H1 (cell line): ENCODE measurements at regions not wholly inside any gene's neighbourhood (a gene's known extent, or its start where the extent isn't known, plus 50 kb on each side); places are given as distances from the start of the nearest gene placed in this dataset.

Source experiments
- CTCF ChIA-PET: fragments of 300-600 bp; sonication (Branson Sonifier 250); formaldehyde crosslinking; loops from one replicate; lab custom pipeline; 2021; ENCODE audit not compliant: partially characterized antibody; lab: Charles Lee
- POLR2A ChIA-PET: fragments of 300-600 bp; sonication (Branson Sonifier 250); formaldehyde crosslinking; loops from one replicate; lab custom pipeline; 2021; ENCODE audit warnings: inconsistent platforms; ENCODE audit not compliant: partially characterized antibody; lab: Charles Lee
- DNase-seq, 2 experiments: peaks; one replicate each; pipeline versions ENCODE4 v3.0.0 to v3.0.0-alpha.2; 2010 to 2022; ENCODE audit warnings: low spot score in 2 of 2, low read depth in 1 of 2, mixed read lengths in 1 of 2
- FAIRE-seq: peaks from 2 replicates; lab custom pipeline; 2011; peaks lifted over from hg19 to GRCh38; lab: Jason Lieb, UNC
- H2AFZ ChIP-seq: 2 replicates; pipeline ENCODE4 v1.8.1; 2012; ENCODE audit warnings: low read length, inconsistent platforms
- H2AK5ac ChIP-seq: 2 replicates; pipeline ENCODE4 v1.6.1; 2013; ENCODE audit warnings: low read depth, low read length
- H2BK120ac ChIP-seq: replicated peaks from 2 replicates; pipeline ENCODE3; 2013; ENCODE audit warnings: low read depth, low read length, inconsistent platforms
- H2BK12ac ChIP-seq: 2 replicates; pipeline ENCODE4 v1.6.1; 2013; ENCODE audit warnings: low read depth, low read length
- H2BK15ac ChIP-seq: 2 replicates; pipeline ENCODE4 v1.6.1; 2013; ENCODE audit warnings: low read length
- H2BK20ac ChIP-seq: 2 replicates; pipeline ENCODE4 v1.6.1; 2013; ENCODE audit warnings: low read length
- H2BK5ac ChIP-seq: 2 replicates; pipeline ENCODE4 v1.6.1; 2013; ENCODE audit warnings: low read depth, low read length
- H3K14ac ChIP-seq: 2 replicates; pipeline ENCODE4 v1.6.1; 2013; ENCODE audit warnings: inconsistent platforms; ENCODE audit not compliant: insufficient read length
- H3K18ac ChIP-seq: 2 replicates; pipeline ENCODE4 v1.6.1; 2013; ENCODE audit warnings: low read length; ENCODE audit errors: extremely low read depth
- H3K23ac ChIP-seq: 2 replicates; pipeline ENCODE4 v1.6.1; 2013; ENCODE audit warnings: inconsistent platforms; ENCODE audit not compliant: insufficient read length
- H3K23me2 ChIP-seq: 2 replicates; pipeline ENCODE4 v1.6.1; 2013; ENCODE audit warnings: low read depth, low read length
- H3K27ac ChIP-seq: 2 replicates; pipeline ENCODE4 v1.6.1; 2011; ENCODE audit warnings: low read depth, low read length, inconsistent platforms
- H3K27me3 ChIP-seq, 4 experiments: replicated peaks in 1 of 4; 1 replicate in 1 of 4; 2 replicates in 3 of 4; pipeline versions ENCODE4 v1.6.1 to v1.8.1; 2011 to 2013; ENCODE audit warnings: low read length in 3 of 4, mild to moderate bottlenecking in 3 of 4, inconsistent platforms in 2 of 4, mixed read lengths in 2 of 4, moderate library complexity in 1 of 4; ENCODE audit not compliant: control insufficient read depth in 3 of 4, insufficient read depth in 3 of 4; ENCODE audit errors: extremely low read depth in 1 of 4
- H3K36me3 ChIP-seq, 4 experiments: 2 replicates each; pipeline versions ENCODE4 v1.6.1 to v1.8.1; 2011 to 2013; ENCODE audit warnings: mild to moderate bottlenecking in 4 of 4, low read length in 3 of 4, moderate library complexity in 2 of 4, control low read depth in 1 of 4, inconsistent platforms in 1 of 4; ENCODE audit not compliant: insufficient read depth in 4 of 4, control insufficient read depth in 2 of 4
- H3K4ac ChIP-seq: replicated peaks from 2 replicates; pipeline ENCODE3; 2013; ENCODE audit warnings: low read length, low read depth, mixed read lengths, inconsistent platforms; ENCODE audit not compliant: insufficient read length
- H3K4me1 ChIP-seq, 4 experiments: replicated peaks in 1 of 4; 1 replicate in 1 of 4; 2 replicates in 3 of 4; pipeline versions ENCODE4 v1.6.1 to v1.8.1; 2011 to 2013; ENCODE audit warnings: low read length in 3 of 4, inconsistent platforms in 2 of 4, mixed read lengths in 1 of 4; ENCODE audit not compliant: insufficient read depth in 4 of 4, control insufficient read depth in 3 of 4
- H3K4me2 ChIP-seq, 2 experiments: 2 replicates each; pipeline versions ENCODE4 v1.6.1 to v1.8.1; 2011 to 2013; ENCODE audit warnings: low read depth in 2 of 2, low read length in 2 of 2, control low read depth in 1 of 2, inconsistent platforms in 1 of 2, mild to moderate bottlenecking in 1 of 2; ENCODE audit not compliant: insufficient read depth in 1 of 2
- H3K4me3 ChIP-seq, 4 experiments: fragments of 200-600, 300-600 bp in 1 of 4; sonication (generic), shearing (Covaris generic), sonication (Bioruptor Twin) in 1 of 4; 2 replicates each; pipeline versions ENCODE4 v1.5.1 to v1.8.1; 2011 to 2016; ENCODE audit warnings: low read length in 4 of 4, low read depth in 3 of 4, control low read depth in 2 of 4, inconsistent platforms in 2 of 4, mild to moderate bottlenecking in 2 of 4, mixed read lengths in 1 of 4, moderate library complexity in 1 of 4; ENCODE audit not compliant: insufficient read depth in 2 of 4; ENCODE audit errors: extremely low read depth in 1 of 4
- H3K56ac ChIP-seq: replicated peaks from 2 replicates; pipeline ENCODE3; 2013; ENCODE audit warnings: low read depth, mild to moderate bottlenecking, mixed read lengths, low read length, inconsistent platforms; ENCODE audit not compliant: insufficient read length
- H3K79me1 ChIP-seq: 2 replicates; pipeline ENCODE4 v1.6.1; 2013; ENCODE audit warnings: low read depth, low read length, control low read depth
- H3K79me2 ChIP-seq, 2 experiments: 2 replicates each; pipeline versions ENCODE4 v1.6.1 to v1.8.1; 2012 to 2013; ENCODE audit warnings: low read length in 2 of 2, mild to moderate bottlenecking in 2 of 2, inconsistent platforms in 1 of 2; ENCODE audit not compliant: insufficient read depth in 2 of 2, control insufficient read depth in 1 of 2
- H3K9ac ChIP-seq, 4 experiments: replicated peaks in 1 of 4; 1 replicate in 1 of 4; 2 replicates in 3 of 4; pipeline versions ENCODE4 v1.6.1 to v1.8.1; 2011 to 2013; ENCODE audit warnings: low read depth in 3 of 4, low read length in 3 of 4, control low read depth in 2 of 4, mild to moderate bottlenecking in 2 of 4, moderate library complexity in 2 of 4, inconsistent platforms in 1 of 4; ENCODE audit errors: extremely low read depth in 1 of 4
- H3K9me3 ChIP-seq, 2 experiments: 2 replicates each; pipeline versions ENCODE4 v1.6.1 to v1.8.1; 2012 to 2013; ENCODE audit warnings: mild to moderate bottlenecking in 2 of 2, moderate library complexity in 2 of 2, control low read depth in 1 of 2, inconsistent platforms in 1 of 2, low read depth in 1 of 2, low read length in 1 of 2, mixed read lengths in 1 of 2; ENCODE audit not compliant: insufficient read depth in 2 of 2
- H4K20me1 ChIP-seq, 2 experiments: replicated peaks in 1 of 2; 2 replicates each; pipeline versions ENCODE3 to v1.8.1; 2011 to 2013; ENCODE audit warnings: inconsistent platforms in 2 of 2, low read length in 2 of 2, mild to moderate bottlenecking in 1 of 2; ENCODE audit not compliant: insufficient read depth in 2 of 2, control insufficient read depth in 1 of 2
- H4K5ac ChIP-seq: 2 replicates; pipeline ENCODE4 v1.6.1; 2013; ENCODE audit warnings: low read length, low read depth, mixed read lengths, inconsistent platforms; ENCODE audit not compliant: insufficient read length
- H4K8ac ChIP-seq: 2 replicates; pipeline ENCODE4 v1.8.0; 2013; ENCODE audit warnings: mild to moderate bottlenecking, moderate library complexity, low read length, inconsistent platforms; ENCODE audit not compliant: insufficient read depth; ENCODE audit errors: extremely low read depth
- H4K91ac ChIP-seq: replicated peaks from 2 replicates; pipeline ENCODE3; 2013; ENCODE audit warnings: low read length, mixed read lengths, inconsistent platforms; ENCODE audit not compliant: insufficient read length
- ASH2L ChIP-seq: fragments of 200-600, 300-600 bp; sonication (generic); IDR thresholded peaks from one replicate; pipeline ENCODE4 v1.7.1; 2017; ENCODE audit warnings: low read length
- BACH1 ChIP-seq: IDR thresholded peaks from 2 replicates; pipeline ENCODE4 v1.6.1; 2012; ENCODE audit warnings: low read length, improper control_type of control experiment
- CHD1 ChIP-seq: IDR thresholded peaks from 2 replicates; pipeline ENCODE4 v1.6.1; 2012; ENCODE audit warnings: low read depth, low read length, improper control_type of control experiment
- CHD2 ChIP-seq: IDR thresholded peaks from 2 replicates; pipeline ENCODE4 v1.6.1; 2012; ENCODE audit warnings: low read length, improper control_type of control experiment
- CREB1 ChIP-seq: IDR thresholded peaks from 2 replicates; pipeline ENCODE4 v1.6.1; 2012; ENCODE audit warnings: inconsistent platforms
- GTF2F1 ChIP-seq: IDR thresholded peaks from 2 replicates; pipeline ENCODE4 v1.6.1; 2012; ENCODE audit warnings: low read depth, low read length, improper control_type of control experiment, borderline replicate concordance
- JUND ChIP-seq: IDR thresholded peaks from 2 replicates; pipeline ENCODE4 v1.6.1; 2011; ENCODE audit warnings: mild to moderate bottlenecking, improper control_type of control experiment, low read length
- KDM1A ChIP-seq: fragments of 200-600, 300-600 bp; sonication (generic); IDR thresholded peaks from 2 replicates; pipeline ENCODE4 v1.7.1; 2016; ENCODE audit warnings: mild to moderate bottlenecking, low read length, borderline replicate concordance
- NRF1 ChIP-seq: IDR thresholded peaks from 2 replicates; pipeline ENCODE4 v1.6.1; 2011; ENCODE audit warnings: mild to moderate bottlenecking, low read depth, low read length, improper control_type of control experiment
- POLR2A ChIP-seq, 2 experiments: IDR thresholded peaks; 1 replicate in 1 of 2; 2 replicates in 1 of 2; pipeline ENCODE4 v1.6.1; 2011; ENCODE audit warnings: low read depth in 2 of 2, low read length in 2 of 2, mild to moderate bottlenecking in 2 of 2; ENCODE audit errors: control extremely low read depth in 1 of 2
- RAD21 ChIP-seq, 2 experiments: IDR thresholded peaks in 1 of 2; conservative IDR thresholded peaks in 1 of 2; 2 replicates each; pipeline ENCODE4 v1.6.1; 2011; ENCODE audit warnings: low read depth in 2 of 2, low read length in 2 of 2, improper control_type of control experiment in 1 of 2, inconsistent platforms in 1 of 2, mild to moderate bottlenecking in 1 of 2, moderate library complexity in 1 of 2
- RBBP5 ChIP-seq: IDR thresholded peaks from 2 replicates; pipeline ENCODE4 v1.7.1; 2012; ENCODE audit warnings: low read depth, mild to moderate bottlenecking, inconsistent platforms, low read length, moderate library complexity, borderline replicate concordance
- RFX5 ChIP-seq: IDR thresholded peaks from 2 replicates; pipeline ENCODE4 v1.6.1; 2011; ENCODE audit warnings: low read depth, low read length, improper control_type of control experiment, borderline replicate concordance
- RNF2 ChIP-seq: fragments of 200-900, 300-1000 bp; sonication (generic); IDR thresholded peaks from 2 replicates; pipeline ENCODE4 v1.7.1; 2016; ENCODE audit warnings: borderline replicate concordance, low read depth, mild to moderate bottlenecking, antibody characterized with exemption, low read length; ENCODE audit not compliant: poor library complexity, severe bottlenecking; ENCODE audit errors: missing control alignments
- WGBS, 2 experiments: shearing (Covaris generic) in 1 of 2; methylation state at CpG; one replicate each; pipeline versions ENCODE4 v1.1.6 to v1.1.7; 2013 to 2015; ENCODE audit warnings: low lambda C conversion rate in 2 of 2, mixed read lengths in 2 of 2, inconsistent platforms in 1 of 2, low coverage in 1 of 2, missing lambda C conversion rate in 1 of 2; ENCODE audit not compliant: insufficient replicate concordance in 2 of 2, insufficient coverage in 1 of 2, insufficient read length in 1 of 2; ENCODE audit errors: extremely low coverage in 1 of 2, missing lambda C conversion rate in 1 of 2; 5-methylcytosine and 5-hydroxymethylcytosine counted together
- TF ChIP-seq, protein P1 (sequence below): IDR thresholded peaks from 2 replicates; pipeline ENCODE4 v1.6.1; 2012; ENCODE audit warnings: inconsistent platforms

DNA sequence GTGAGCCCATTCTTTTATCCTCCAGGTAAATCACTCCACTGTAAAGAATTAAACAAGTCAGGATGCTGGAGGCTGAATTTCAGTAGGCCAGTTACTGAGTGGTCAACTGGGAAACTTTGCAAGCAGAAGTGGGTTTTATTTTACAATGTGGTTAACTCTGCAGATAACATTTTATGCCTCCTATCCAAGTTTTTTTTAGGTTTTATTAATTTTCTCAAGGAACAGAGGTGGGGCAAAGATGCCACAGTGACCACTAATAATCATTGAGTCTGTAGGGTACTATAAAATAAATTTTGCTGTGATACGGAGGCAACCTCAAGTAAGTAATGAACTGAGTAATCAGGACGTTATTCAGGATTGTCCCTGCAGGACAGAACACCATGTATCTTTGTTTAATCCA is 599.9 kb downstream of the METTL15 start:
- FAIRE-seq (no peak), DNase-seq (no peak)
- POLR2A ChIA-PET, result no interaction called here
- H3K23ac ChIP-seq, result no peak overlapping the region
- H4K20me1 ChIP-seq, result no peaks in the 10 kb centered on the region
- H3K4me2 ChIP-seq, result no peak overlapping the region
- no peaks in the 10 kb centered on the region for H3K4me1 ChIP-seq
- H3K27ac ChIP-seq, result no peak overlapping the region
- no peak overlapping the region for H2AFZ ChIP-seq
- H3K27me3 ChIP-seq, result no peaks in the 10 kb centered on the region
- no peaks in the 10 kb centered on the region for H3K23me2 ChIP-seq
- H4K8ac ChIP-seq, result no peak overlapping the region
- H3K18ac ChIP-seq, result no peak overlapping the region
- H3K79me1 ChIP-seq, result no peaks in the 10 kb centered on the region
- no peaks in the 10 kb centered on the region for H3K9me3 ChIP-seq
- no peak overlapping the region for H2BK20ac ChIP-seq
- H4K5ac ChIP-seq, result no peak overlapping the region
- 83% methylated on average over 2 of the region's 2 CpGs; no CpG with 5 or more reads in 1 of the 2 experiments for WGBS, 2 experiments
- no peak overlapping the region for H2AK5ac ChIP-seq
- no peak overlapping the region for H3K4me3 ChIP-seq
- no peak overlapping the region for H2BK5ac ChIP-seq
- H4K91ac ChIP-seq, result no peak overlapping the region
- no peak overlapping the region for H3K9ac ChIP-seq
- CTCF ChIA-PET, result interaction anchor here (1.0 kb wide), 1 partner anchor 10 kb away, joined by 3 read pairs; no protein-coding TSS in a partner anchor
- no peak overlapping the region for H2BK15ac ChIP-seq
- no peaks in the 10 kb centered on the region for H3K79me2 ChIP-seq
- H3K14ac ChIP-seq, result no peak overlapping the region
- no peak overlapping the region for H3K4ac ChIP-seq
- H3K56ac ChIP-seq, result no peak overlapping the region
- H2BK12ac ChIP-seq, result no peak overlapping the region
- H2BK120ac ChIP-seq, result no peak overlapping the region
- H3K36me3 ChIP-seq, result no peaks in the 10 kb centered on the region
- TF ChIP-seq, protein P1, sequence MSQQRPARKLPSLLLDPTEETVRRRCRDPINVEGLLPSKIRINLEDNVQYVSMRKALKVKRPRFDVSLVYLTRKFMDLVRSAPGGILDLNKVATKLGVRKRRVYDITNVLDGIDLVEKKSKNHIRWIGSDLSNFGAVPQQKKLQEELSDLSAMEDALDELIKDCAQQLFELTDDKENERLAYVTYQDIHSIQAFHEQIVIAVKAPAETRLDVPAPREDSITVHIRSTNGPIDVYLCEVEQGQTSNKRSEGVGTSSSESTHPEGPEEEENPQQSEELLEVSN, result no peak
- TF ChIP-seq CREB1 (no peak), NRF1 (no peak), ASH2L (no peak), JUND (no peak), RBBP5 (no peak), KDM1A (no peak), POLR2A (IDR thresholded peaks at IDR 0.05; ENCODE audit: control extremely low read depth in 1 of 2, low read depth in 2 of 2, low read length in 2 of 2) (no peak), GTF2F1 (no peak), RAD21 (IDR thresholded peaks at IDR 0.05 in 1 of 2, conservative IDR thresholded peaks at IDR 0.05 in 1 of 2; ENCODE audit: low read depth in 2 of 2, low read length in 2 of 2) (no peak), CHD2 (no peak), CHD1 (no peak), RFX5 (no peak), RNF2 (no peak), BACH1 (no peak)
